Liver (tissue), 3 donors: ENCODE measurements at regions not wholly inside any gene's neighbourhood (a gene's known extent, or its start where the extent isn't known, plus 50 kb on each side); places are given as distances from the start of the nearest gene placed in this dataset.

Source experiments
- JUND ChIP-seq, 2 donors: IDR thresholded peaks; 2 replicates each; pipeline ENCODE4 v1.6.1; 2016; ENCODE audit warnings: antibody characterized with exemption in 2 of 2
- RXRA ChIP-seq, 2 donors: IDR thresholded peaks; 2 replicates each; pipeline ENCODE4 v1.6.1; 2017 to 2018; ENCODE audit warnings: antibody characterized with exemption in 2 of 2, mild to moderate bottlenecking in 1 of 2
- SP1 ChIP-seq: IDR thresholded peaks from 2 replicates; pipeline ENCODE4 v1.6.1; 2018; ENCODE audit warnings: antibody characterized with exemption, mild to moderate bottlenecking
- TF ChIP-seq, protein P1 (sequence below): fragments of 150-350 bp; IDR thresholded peaks from 2 replicates; pipeline ENCODE4 v1.5.1; 2017; ENCODE audit warnings: improper control_type of control experiment, low read depth, low read length; ENCODE audit not compliant: missing input control
- TF ChIP-seq, protein P2 (sequence below): IDR thresholded peaks from 2 replicates; pipeline ENCODE4 v1.6.1; 2016; ENCODE audit warnings: antibody characterized with exemption
- donor health status: healthy.
- donor health status: healthy.

DNA sequence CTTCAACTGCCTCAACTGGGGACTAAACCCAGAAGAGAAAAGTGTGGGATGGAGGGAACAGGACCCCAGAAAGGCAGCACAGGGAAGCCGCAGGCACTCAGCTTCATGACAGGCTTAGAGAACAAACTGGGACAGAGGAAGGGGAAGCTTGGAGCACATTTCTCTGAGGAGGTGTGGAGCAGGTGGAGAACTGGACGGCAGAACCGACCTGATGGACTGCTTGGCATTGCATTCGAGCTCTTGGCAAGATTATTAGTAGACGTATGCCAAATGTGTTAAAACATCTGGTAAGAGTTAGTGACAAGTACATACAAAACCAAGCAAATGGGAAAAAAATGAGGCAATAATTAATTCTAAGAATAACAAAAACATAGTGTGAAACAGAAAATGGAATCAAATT lies 335.7 kb downstream of the SFMBT2 start:
- TF ChIP-seq, protein P1, sequence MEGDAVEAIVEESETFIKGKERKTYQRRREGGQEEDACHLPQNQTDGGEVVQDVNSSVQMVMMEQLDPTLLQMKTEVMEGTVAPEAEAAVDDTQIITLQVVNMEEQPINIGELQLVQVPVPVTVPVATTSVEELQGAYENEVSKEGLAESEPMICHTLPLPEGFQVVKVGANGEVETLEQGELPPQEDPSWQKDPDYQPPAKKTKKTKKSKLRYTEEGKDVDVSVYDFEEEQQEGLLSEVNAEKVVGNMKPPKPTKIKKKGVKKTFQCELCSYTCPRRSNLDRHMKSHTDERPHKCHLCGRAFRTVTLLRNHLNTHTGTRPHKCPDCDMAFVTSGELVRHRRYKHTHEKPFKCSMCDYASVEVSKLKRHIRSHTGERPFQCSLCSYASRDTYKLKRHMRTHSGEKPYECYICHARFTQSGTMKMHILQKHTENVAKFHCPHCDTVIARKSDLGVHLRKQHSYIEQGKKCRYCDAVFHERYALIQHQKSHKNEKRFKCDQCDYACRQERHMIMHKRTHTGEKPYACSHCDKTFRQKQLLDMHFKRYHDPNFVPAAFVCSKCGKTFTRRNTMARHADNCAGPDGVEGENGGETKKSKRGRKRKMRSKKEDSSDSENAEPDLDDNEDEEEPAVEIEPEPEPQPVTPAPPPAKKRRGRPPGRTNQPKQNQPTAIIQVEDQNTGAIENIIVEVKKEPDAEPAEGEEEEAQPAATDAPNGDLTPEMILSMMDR: no peak
- TF ChIP-seq RXRA (IDR thresholded peaks at IDR 0.05) (no peak), SP1 (no peak), JUND (IDR thresholded peaks at IDR 0.05) (no peak)
- TF ChIP-seq, protein P2, sequence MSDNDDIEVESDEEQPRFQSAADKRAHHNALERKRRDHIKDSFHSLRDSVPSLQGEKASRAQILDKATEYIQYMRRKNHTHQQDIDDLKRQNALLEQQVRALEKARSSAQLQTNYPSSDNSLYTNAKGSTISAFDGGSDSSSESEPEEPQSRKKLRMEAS: no peak
